K562 (cell line): ENCODE measurements at regions not wholly inside any gene's neighbourhood (a gene's known extent, or its start where the extent isn't known, plus 50 kb on each side); places are given as distances from the start of the nearest gene placed in this dataset.

Source experiments
- ATAC-seq: fragments of 200-7000 bp; cut with Tn5 transposase; 3 replicates; pipeline ENCODE4 v1.9.1; 2020; ENCODE audit warnings: moderate library complexity
- BruUV-seq: library from RNA; stranded (reverse); fragments of 400-500 nt; replicated peaks from 2 replicates; lab custom pipeline; 2021; lab: Mats Ljungman, UMichigan
- CTCF ChIA-PET: fragments of 300-600 bp; formaldehyde crosslinking; extraction: SDS; loops from one replicate; lab custom pipeline; 2021; ENCODE audit warnings: low intra/inter-chr PET ratio; lab: Yijun Ruan, JAX
- POLR2A ChIA-PET: fragments of 300-600, 350-650 bp; sonication (Branson Sonifier 250); formaldehyde crosslinking; extraction: SDS; loops from one replicate; lab custom pipeline; 2021; ENCODE audit warnings: antibody characterized with exemption, inconsistent platforms; lab: Yijun Ruan, JAX
- DNase-seq, 4 experiments: peaks; one replicate each; pipeline versions ENCODE4 v3.0.0 to v3.0.0-alpha.2; 2011 to 2018; ENCODE audit warnings: low spot score in 3 of 4, mixed read lengths in 3 of 4; ENCODE audit errors: extremely low read depth in 1 of 4
- FAIRE-seq: peaks from 2 replicates; lab custom pipeline; 2011; peaks lifted over from hg19 to GRCh38; lab: Jason Lieb, UNC
- H2AFZ ChIP-seq: 2 replicates; pipeline ENCODE4 v1.6.0; 2011; ENCODE audit warnings: low read depth, low read length, control low read depth, inconsistent platforms
- H3K27ac ChIP-seq: fragments of 200-600 bp; 3 replicates; pipeline ENCODE4 v1.8.0; 2011; ENCODE audit warnings: low read depth, mild to moderate bottlenecking, control low read depth, inconsistent platforms, low read length, moderate library complexity, mixed read lengths; ENCODE audit errors: extremely low read depth
- H3K27me3 ChIP-seq, 2 experiments: fragments of 300-600 bp in 1 of 2; 2 replicates in 1 of 2; 3 replicates in 1 of 2; pipeline versions ENCODE4 v1.6.0 to v1.8.0; 2011; ENCODE audit warnings: inconsistent platforms in 2 of 2, low read length in 2 of 2, mild to moderate bottlenecking in 1 of 2, mixed read lengths in 1 of 2, moderate library complexity in 1 of 2; ENCODE audit not compliant: control insufficient read depth in 2 of 2, insufficient read depth in 2 of 2
- H3K36me3 ChIP-seq: fragments of 300-600 bp; 3 replicates; pipeline ENCODE4 v1.8.0; 2011; ENCODE audit warnings: mild to moderate bottlenecking, low read length, inconsistent platforms; ENCODE audit not compliant: control insufficient read depth, insufficient read depth
- H3K4me1 ChIP-seq, 2 experiments: fragments of 200-600 bp in 1 of 2; replicated peaks in 1 of 2; 2 replicates in 1 of 2; 3 replicates in 1 of 2; pipeline versions ENCODE4 v1.5.1 to v1.8.0; 2011; ENCODE audit warnings: inconsistent platforms in 2 of 2, low read length in 2 of 2, mild to moderate bottlenecking in 1 of 2, mixed read lengths in 1 of 2, moderate library complexity in 1 of 2; ENCODE audit not compliant: control insufficient read depth in 2 of 2, insufficient read depth in 2 of 2
- H3K4me2 ChIP-seq: 2 replicates; pipeline ENCODE4 v1.6.1; 2011; ENCODE audit warnings: low read length, control low read depth, inconsistent platforms, mixed read lengths; ENCODE audit not compliant: insufficient read depth
- H3K4me3 ChIP-seq: fragments of 200-600 bp; sonication (generic), shearing (Covaris generic); 2 replicates; pipeline ENCODE4 v1.5.1; 2016; ENCODE audit warnings: control low read depth, inconsistent platforms
- H3K79me2 ChIP-seq: fragments of 200-600 bp; 3 replicates; pipeline ENCODE4 v1.8.0; 2011; ENCODE audit warnings: low read length, inconsistent platforms; ENCODE audit not compliant: control insufficient read depth, insufficient read depth
- H3K9ac ChIP-seq, 2 experiments: 2 replicates each; pipeline versions ENCODE4 v1.6.0 to v1.6.1; 2011; ENCODE audit warnings: low read depth in 2 of 2, low read length in 2 of 2, control low read depth in 1 of 2, inconsistent platforms in 1 of 2, mild to moderate bottlenecking in 1 of 2, mixed read lengths in 1 of 2; ENCODE audit not compliant: insufficient read depth in 1 of 2
- H3K9me1 ChIP-seq: one replicate; pipeline ENCODE4 v1.6.0; 2011; ENCODE audit warnings: inconsistent platforms, mild to moderate bottlenecking, low read length, moderate library complexity; ENCODE audit not compliant: control insufficient read depth, insufficient read depth
- H3K9me3 ChIP-seq: replicated peaks from 2 replicates; pipeline ENCODE4 v1.5.1; 2011; ENCODE audit warnings: low read depth, low read length, inconsistent platforms; ENCODE audit not compliant: control insufficient read depth, insufficient read depth
- H4K20me1 ChIP-seq: replicated peaks from 2 replicates; pipeline ENCODE4 v1.6.1; 2011; ENCODE audit warnings: low read length, inconsistent platforms, mixed read lengths; ENCODE audit not compliant: control insufficient read depth, insufficient read depth
- CC2D1A ChIP-seq: fragments of 450-650 bp; IDR thresholded peaks from 2 replicates; pipeline ENCODE4 v1.6.1; 2017; ENCODE audit warnings: mild to moderate bottlenecking
- ELF4 ChIP-seq: fragments of 450-650 bp; formaldehyde crosslinking; IDR thresholded peaks from 2 replicates; pipeline ENCODE4 v1.4.0; 2022; ENCODE audit warnings: missing genetic modification characterization
- KAT2B ChIP-seq: IDR thresholded peaks from one replicate; pipeline ENCODE4 v1.6.1; 2012; ENCODE audit warnings: low read depth, mild to moderate bottlenecking, control low read depth, inconsistent platforms, low read length, moderate library complexity
- KDM4B ChIP-seq, 2 experiments: fragments of 450-650 bp in 1 of 2; sonication (generic) in 1 of 2; IDR thresholded peaks; 2 replicates each; pipeline ENCODE4 v1.6.1; 2016 to 2017; ENCODE audit warnings: borderline replicate concordance in 2 of 2, antibody characterized with exemption in 1 of 2, low read depth in 1 of 2, mild to moderate bottlenecking in 1 of 2
- NR1H2 ChIP-seq: sonication (generic); formaldehyde crosslinking; IDR thresholded peaks from 2 replicates; pipeline ENCODE4 v1.4.0; 2020; ENCODE audit warnings: mild to moderate bottlenecking, missing genetic modification reagents
- POLR2AphosphoS5 ChIP-seq: IDR thresholded peaks from 2 replicates; pipeline ENCODE4 v1.6.1; 2011; ENCODE audit warnings: mild to moderate bottlenecking, low read depth, low read length, moderate library complexity; ENCODE audit not compliant: control insufficient read depth, insufficient read depth
- RFX5 ChIP-seq: IDR thresholded peaks from 2 replicates; pipeline ENCODE4 v1.6.1; 2011; ENCODE audit warnings: low read depth, mild to moderate bottlenecking, improper control_type of control experiment, low read length
- SPI1 ChIP-seq: IDR thresholded peaks from 2 replicates; pipeline ENCODE4 v1.6.1; 2011; ENCODE audit warnings: low read depth, low read length, control low read depth, borderline replicate concordance
- SRSF1 ChIP-seq: fragments of 200-400 bp; formaldehyde crosslinking; IDR thresholded peaks from 2 replicates; pipeline ENCODE4 v1.6.1; 2017; ENCODE audit warnings: mild to moderate bottlenecking, low read depth, low read length, moderate library complexity
- YY1 ChIP-seq, 3 experiments: IDR thresholded peaks; 2 replicates each; pipeline ENCODE4 v1.6.1; 2011; ENCODE audit warnings: low read length in 2 of 3, mild to moderate bottlenecking in 2 of 3, moderate library complexity in 2 of 3, borderline replicate concordance in 1 of 3, control low read depth in 1 of 3, low read depth in 1 of 3; ENCODE audit not compliant: insufficient read depth in 3 of 3, insufficient replicate concordance in 2 of 3, control insufficient read depth in 1 of 3, insufficient read length in 1 of 3; ENCODE audit errors: extremely low read depth in 1 of 3
- ZKSCAN1 ChIP-seq: fragments of 150-350 bp; IDR thresholded peaks from 2 replicates; pipeline ENCODE4 v1.6.1; 2016; ENCODE audit warnings: low read depth, low read length
- WGBS: fragments of 100-300 bp; shearing (Covaris generic); methylation state at CpG from one replicate; pipeline ENCODE4 v1.1.6; 2016; ENCODE audit warnings: low coverage, mixed read lengths; ENCODE audit not compliant: insufficient coverage; ENCODE audit errors: missing lambda C conversion rate; 5-methylcytosine and 5-hydroxymethylcytosine counted together
- in situ Hi-C: fragments of 300-500 bp; cut with MboI; formaldehyde crosslinking; loops from 4 replicates; pipeline ENCODE4 v1.15.0; 2018; ENCODE audit warnings: inconsistent platforms, mixed read lengths
- intact Hi-C: fragments of 100-400 bp; cut with micrococcal nuclease; formaldehyde crosslinking; loops from 2 replicates; pipeline ENCODE4 v1.14.2; 2022
- TF ChIP-seq, protein P1 (sequence below): fragments of 450-650 bp; formaldehyde crosslinking; IDR thresholded peaks from 2 replicates; pipeline ENCODE4 v1.4.0; 2020; ENCODE audit warnings: mild to moderate bottlenecking

DNA sequence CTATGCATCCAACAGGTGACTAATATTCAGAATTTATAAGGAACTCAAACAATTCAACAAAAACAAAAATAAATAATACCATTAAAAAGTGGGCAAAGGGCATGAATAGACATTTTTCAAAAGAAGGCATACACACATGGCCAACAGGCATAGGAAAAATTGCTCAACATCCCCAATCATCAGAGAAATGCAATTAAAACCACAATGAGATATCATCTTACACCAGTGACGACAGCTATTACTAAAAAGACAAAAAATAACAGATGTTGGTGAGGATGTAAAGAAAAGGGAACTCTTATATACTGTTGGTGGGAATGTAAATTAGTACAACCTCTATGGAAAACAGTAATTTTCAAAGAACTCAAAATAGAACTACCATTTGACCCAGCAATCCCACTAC lies 250.4 kb upstream of the N4BP1 start (continued):
- TF ChIP-seq ZKSCAN1, result no peak
- no peak for TF ChIP-seq ELF4
- TF ChIP-seq NR1H2 (CRISPR knock-in tag), result no peak

DNA sequence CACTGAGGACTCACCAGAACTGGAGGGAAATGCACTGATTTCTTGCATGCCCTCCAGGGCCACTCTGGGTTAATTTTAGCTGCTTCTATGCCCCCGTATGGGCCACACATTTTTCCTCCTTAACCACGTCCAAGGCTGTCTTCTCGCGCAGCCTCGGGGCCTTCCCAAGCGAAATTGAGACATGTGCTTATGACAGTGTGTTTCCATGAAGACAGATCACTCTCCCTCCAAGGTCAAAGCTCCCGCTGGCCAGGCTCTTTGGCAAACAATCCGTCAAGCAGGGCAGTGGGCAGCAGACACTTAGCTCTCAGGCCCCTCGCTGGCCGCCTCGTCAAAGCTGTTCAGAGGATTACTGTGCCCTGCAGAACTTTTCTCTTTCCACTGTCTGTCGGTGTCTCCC lies 243.0 kb upstream of the N4BP1 start:
- Histone ChIP-seq H3K27me3 (no peaks in the 10 kb centered on the region; a peak in 1 of 5 replicates), H3K4me3 (no peak overlapping the region), H3K27ac (no peak overlapping the region), H2AFZ (no peak overlapping the region), H3K4me2 (no peak overlapping the region), H4K20me1 (no peaks in the 10 kb centered on the region), H3K36me3 (no peaks in the 10 kb centered on the region), H3K4me1 (no peaks in the 10 kb centered on the region), H3K9ac (no peak overlapping the region), H3K9me3 (no peaks in the 10 kb centered on the region), H3K9me1 (no peaks in the 10 kb centered on the region), H3K79me2 (no peaks in the 10 kb centered on the region)
- ChIA-PET POLR2A (interaction anchor here (0.6 to 1.1 kb wide), 2 partner anchors 66 to 166 kb away, joined by 3 to 4 read pairs; no protein-coding TSS in a partner anchor), CTCF (no interaction called here)
- TF ChIP-seq RFX5 (no peak), SRSF1 (no peak), YY1 (IDR thresholded peaks at IDR 0.05; ENCODE audit: borderline replicate concordance in 1 of 3, control insufficient read depth in 1 of 3, extremely low read depth in 1 of 3, insufficient read depth in 3 of 3, insufficient read length in 1 of 3, insufficient replicate concordance in 2 of 3, low read depth in 1 of 3, low read length in 2 of 3) (no peak), POLR2AphosphoS5 (no peak), CC2D1A (no peak), KDM4B (IDR thresholded peaks at IDR 0.05; ENCODE audit: borderline replicate concordance in 2 of 2, low read depth in 1 of 2) (no peak), ELF4 (no peak), KAT2B (no peak), SPI1 (no peak)
- TF ChIP-seq, protein P1, sequence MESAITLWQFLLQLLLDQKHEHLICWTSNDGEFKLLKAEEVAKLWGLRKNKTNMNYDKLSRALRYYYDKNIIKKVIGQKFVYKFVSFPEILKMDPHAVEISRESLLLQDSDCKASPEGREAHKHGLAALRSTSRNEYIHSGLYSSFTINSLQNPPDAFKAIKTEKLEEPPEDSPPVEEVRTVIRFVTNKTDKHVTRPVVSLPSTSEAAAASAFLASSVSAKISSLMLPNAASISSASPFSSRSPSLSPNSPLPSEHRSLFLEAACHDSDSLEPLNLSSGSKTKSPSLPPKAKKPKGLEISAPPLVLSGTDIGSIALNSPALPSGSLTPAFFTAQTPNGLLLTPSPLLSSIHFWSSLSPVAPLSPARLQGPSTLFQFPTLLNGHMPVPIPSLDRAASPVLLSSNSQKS (CRISPR knock-in tag), result no peak
- no TSS peak for BruUV-seq
- in situ Hi-C loops (no loop called here), intact Hi-C loops (no loop called here)
- ATAC-seq (no peak), FAIRE-seq (no peak), DNase-seq (no peak)
- 1% methylated on average over 9 of the region's 12 CpGs for WGBS
